GM21619 (cell line): ENCODE measurements at regions not wholly inside any gene's neighbourhood (a gene's known extent, or its start where the extent isn't known, plus 50 kb on each side); places are given as distances from the start of the nearest gene placed in this dataset.
A peak's percentile ranks its signal among the peaks of the same experiment; 100 is the strongest.

Experiments
- ATAC-seq: cut with Tn5 transposase; IDR thresholded peaks from one replicate; pipeline ENCODE4 v1.9.1; 2021; ENCODE audit not compliant: unreplicated experiment

DNA sequence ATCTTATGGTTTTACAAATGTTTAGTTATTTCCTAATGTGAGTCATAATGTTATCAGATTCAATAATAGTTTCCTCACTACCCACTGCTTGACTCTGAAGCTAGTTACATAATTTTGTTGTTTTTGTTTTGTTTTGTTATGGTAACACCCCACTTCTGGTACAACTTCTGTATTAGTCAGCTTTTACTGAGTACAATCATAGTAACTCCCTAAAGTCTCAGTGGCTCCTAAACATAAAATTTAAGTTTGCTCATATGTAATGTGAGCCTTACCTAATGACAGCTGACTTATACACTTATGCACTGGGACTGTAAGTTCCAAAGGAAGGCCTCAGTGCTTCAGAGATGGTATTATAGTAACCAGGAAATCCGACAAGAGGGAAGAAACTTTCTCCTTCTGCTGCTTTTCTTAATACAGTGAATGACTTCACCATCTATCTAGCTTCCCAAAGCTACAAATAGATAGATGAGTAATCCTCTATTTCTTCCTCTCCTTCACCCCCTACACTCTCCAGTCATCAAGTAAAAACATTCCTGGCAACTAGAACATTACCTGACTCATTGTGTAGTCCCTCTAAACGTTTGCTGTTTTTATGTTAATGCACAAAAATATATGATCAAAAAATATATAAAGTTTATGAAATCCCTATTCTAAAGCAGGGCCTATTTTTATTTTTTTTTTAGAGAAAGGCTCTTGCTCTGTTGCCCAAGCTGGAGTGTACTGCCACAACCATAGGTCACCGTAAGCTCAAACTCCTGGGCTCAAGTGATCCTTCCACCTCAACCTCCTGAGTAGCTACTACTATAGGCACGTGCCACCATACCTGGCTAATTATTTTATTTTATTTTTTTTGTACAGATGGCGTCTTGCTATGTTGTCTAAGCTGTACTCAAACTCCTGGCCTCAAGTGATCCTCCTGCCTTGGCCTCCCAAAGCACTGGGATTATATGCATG lies 563.0 kb downstream of the SOX6 start:
- no peak for ATAC-seq

DNA sequence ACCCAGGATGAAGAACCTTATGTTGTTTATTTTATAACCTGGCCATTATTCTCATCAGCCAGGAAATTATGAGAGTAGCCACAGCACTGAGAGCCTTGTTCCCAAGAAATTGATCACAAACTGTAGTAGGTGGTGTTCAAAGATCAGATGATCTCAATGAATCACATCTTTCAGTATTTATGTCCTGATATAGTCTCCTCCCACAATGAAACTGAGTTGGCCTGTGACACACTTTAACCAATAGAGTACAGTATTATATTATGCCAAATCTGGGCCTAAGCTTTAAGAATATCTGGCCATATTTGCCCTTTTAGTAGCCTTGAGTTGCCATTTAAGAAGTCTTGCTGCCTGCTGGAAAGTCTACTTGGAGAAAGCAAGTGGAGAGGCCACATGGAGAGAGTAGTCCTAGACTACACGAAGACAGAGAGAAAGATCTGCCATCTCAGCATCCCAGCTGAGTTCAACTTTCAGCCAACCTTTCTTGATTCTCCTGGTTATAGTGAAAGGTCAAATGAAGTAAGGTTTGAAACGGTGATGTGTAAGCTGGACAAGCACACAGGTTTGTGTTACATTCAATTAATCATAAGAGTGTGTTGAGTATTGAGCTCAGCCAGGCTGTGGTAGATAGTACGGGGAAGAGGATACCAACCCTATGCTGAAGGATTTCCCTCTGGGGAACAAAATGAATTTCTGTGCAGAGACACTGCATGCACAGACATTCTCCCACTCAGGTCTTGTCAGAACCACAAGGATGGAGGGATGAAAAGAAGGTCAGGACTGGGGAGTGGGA lies 561.8 kb downstream of the SOX6 start:
- no peak for ATAC-seq

DNA sequence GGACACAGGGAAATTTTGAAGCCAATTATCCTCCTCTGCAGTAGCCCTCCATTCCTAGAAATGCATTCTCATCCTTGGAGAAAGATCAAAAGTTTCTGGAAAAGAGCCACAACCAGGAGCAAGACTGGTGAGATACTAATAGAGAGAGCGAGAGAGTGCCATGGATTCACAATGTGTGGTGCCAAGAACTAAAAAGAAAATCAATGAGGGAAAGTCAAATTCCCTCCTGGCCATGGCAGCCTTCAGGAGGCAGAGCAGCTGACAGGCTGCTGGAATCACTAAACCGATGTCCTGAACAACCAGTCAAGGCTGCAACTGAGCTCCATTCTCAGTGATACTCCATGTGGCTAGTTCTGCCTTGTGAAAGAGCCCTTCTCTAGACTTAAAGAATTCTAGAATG lies 561.0 kb downstream of the SOX6 start:
- ATAC-seq, result no peak

DNA sequence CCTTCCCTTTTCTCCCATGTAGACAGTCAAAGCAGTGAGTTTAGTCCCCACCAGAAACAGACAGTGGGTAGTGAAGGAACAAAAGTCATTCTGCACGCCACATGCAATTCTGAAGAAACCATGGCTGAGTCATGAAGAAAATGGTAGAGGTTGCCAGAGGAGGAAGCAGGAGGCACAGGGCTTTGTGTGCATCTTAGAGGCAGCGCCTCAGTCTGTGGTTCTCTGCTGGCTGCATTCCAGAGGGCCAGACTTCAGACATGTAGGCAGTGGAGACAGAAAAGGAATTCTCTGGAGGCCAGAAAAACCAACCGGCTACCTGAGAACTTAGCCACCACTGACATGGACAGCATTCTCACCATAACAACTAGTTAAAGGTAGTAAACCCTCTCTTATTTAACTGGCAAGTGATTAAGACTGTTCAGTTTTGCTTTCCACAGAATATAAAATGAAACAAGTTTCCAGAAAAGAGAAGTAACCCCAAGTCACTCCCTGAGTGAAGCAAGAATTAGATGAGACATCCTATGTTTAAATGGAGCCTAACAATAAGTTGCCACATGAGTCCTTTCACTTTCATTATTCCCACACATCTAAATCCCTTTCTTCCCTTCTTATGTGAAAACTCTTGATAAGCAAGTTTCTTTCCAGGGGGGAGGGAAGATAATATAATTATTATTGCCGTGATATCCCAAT lies 556.1 kb downstream of the SOX6 start:
- no peak for ATAC-seq

DNA sequence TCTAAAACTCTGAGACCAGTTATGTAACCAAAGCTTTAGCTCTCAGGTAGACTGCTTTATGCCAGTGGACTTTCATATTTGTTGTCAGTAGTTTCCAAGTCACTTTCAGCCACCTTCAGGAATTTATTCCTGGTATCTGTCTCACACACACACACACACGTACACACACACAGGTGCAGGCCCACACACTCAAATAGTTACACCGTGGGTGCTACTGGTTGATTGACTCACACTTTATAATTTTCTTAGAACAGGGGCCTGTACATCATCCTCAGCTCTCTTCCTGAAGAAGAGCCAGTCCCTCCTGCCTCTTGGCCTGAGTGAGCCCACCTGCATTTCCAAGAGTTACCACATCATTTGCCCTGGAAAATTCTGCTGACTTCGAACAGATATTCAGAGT lies 555.2 kb downstream of the SOX6 start:
- no peak for ATAC-seq

DNA sequence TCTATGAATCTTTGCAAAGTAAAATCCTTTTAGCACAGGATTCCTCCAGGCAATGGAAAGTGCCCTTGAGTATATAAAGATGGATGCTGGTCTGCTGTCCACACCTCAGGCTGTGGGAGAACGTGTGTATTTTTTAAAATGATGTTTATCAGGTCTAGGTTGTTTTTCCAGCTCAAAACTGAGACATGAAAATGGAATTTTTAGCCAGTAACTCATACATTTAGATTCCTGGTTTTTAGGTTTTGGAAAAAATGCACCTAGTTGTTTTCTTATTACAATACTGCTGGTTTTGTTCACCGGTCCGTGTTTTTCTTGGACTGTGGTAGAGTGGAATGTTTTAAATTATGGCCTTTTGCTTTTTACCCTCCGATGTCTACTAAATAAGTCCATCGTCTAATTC lies 554.7 kb downstream of the SOX6 start:
- no peak for ATAC-seq

DNA sequence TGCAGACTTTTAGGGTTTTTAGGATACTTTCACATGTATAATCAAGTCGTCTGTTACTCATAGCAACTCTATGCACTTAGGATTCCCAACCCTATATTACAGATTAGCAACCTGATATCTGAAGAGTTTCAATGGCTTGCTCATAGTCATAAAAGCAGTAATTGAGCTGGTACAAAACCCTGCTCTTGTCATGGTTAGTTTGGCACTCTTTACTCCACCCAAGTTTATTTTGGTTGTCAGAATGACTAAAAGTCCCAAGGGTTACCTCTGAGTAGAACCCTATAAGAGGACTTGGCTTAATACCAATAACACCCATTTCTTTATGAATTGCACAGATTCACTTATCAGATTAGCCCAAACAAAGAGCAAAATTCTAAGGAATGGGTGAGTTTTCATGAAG lies 550.6 kb downstream of the SOX6 start:
- no peak for ATAC-seq

DNA sequence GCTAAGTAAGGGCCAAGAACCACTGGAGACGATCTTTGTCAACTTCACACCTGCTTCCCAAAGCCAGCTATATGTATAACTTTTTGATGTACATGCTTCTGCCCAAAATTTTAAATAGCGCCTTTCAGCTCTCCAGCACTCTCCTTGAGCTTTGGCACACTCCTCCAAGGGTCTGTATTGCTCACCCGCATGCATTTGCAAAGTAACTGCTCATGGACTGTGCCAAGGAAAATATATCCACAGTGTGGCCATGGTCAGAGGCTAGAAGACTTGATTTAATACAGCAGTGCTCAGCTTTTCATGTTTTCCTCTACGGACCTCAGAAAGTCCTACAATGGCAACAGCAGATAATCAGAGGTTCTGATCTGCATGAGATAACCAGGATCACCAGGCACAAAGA lies 550.1 kb downstream of the SOX6 start:
- ATAC-seq, result no peak

DNA sequence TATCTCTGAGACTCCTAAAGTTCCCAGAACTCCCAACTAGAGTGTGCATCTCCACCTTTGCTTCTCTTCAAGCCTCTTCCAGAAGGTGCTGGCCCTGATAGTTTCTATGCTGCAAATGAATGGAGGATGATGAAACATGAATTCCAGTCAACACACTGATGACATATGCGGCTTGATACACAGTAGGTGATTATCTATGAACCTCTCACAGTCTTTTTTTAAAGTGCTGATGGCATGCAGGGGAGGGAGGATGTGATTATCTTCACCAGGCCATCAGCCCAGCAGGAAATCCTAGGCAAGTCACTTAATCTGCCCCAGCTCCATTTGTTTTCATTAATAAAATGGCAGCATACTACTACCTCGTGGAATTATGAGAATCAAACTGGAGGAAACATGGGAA lies 548.5 kb downstream of the SOX6 start:
- no peak for ATAC-seq

DNA sequence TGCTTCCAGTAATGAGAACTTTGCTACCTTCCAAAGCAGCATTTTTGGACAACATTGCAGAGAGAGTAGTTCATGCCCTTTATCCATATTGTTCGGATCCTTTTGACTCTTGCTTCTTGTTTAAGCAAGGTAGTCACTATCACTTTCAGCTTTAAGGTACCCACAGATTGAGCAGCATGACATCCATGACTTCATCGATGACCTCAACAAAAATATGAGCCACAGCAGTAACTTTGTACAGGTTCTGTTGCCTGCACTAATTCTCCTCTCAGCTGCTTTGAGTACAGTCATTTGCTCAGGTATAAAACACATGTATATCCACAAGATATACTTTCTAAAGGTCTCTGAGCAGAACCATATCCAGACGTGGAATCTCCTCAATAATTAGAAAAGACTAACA lies 546.3 kb downstream of the SOX6 start:
- ATAC-seq, result no peak

DNA sequence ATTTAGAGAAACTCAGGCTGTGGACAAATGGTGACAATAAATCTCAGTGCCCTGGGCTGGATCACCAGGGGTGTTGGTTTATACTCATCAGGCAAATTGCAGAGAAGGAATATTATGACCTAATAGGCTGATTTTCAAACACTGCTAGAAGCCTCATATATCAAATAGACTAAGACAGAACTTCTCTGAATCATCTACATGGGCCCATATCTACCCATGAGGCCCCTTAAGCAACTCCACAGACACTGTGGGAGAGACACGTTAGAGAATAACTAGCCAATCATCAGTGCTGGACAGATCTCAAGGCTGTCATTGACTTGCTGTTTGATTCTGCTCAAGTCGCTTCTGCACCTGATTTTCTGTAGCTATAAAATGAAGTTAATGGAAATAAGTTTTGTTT lies 545.8 kb downstream of the SOX6 start:
- no peak for ATAC-seq

DNA sequence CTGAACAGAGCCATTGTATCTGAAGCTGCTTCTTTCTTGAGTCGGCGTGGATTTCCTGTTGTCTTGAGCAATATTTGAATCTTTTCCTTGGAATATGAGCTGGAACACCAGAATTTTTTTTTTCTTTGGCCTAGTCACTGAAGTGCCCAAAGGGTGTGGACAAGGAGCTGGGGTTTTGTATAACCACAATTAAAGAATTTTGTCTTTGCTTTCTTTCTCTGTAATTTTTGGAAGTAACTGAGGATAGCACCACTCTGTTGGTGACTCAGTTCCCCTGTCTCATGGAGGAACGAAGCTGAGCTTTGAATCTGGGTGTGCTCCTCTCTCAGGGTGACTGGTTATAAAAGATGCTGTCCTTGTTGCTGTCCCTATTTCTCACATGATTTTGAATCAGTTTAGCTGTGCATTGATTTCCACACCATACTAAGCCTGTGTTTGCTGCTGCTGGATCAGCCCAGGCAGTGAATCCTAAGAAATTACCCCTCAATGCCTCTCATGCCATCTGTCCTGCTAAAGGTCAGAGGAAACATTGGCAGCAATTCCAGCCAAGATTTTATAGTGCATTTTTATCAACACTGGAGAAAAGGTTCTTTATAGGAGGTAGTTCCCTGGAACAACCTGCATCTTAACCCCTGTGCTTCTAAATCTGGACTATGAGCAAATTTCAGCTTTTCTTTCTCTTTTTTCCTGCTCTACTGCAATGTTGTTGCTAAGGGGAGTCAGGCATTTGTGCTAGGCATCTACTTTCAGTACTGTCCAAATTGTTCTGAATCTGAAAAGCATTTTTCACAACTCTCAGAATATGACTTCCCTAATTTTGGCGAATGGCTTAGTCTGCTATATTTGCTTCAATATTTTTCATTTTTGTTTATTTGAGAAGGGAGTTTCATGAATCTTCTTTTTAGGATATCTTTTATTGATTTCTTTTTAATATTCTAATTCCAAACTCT lies 540.8 kb downstream of the SOX6 start:
- ATAC-seq, result no peak

DNA sequence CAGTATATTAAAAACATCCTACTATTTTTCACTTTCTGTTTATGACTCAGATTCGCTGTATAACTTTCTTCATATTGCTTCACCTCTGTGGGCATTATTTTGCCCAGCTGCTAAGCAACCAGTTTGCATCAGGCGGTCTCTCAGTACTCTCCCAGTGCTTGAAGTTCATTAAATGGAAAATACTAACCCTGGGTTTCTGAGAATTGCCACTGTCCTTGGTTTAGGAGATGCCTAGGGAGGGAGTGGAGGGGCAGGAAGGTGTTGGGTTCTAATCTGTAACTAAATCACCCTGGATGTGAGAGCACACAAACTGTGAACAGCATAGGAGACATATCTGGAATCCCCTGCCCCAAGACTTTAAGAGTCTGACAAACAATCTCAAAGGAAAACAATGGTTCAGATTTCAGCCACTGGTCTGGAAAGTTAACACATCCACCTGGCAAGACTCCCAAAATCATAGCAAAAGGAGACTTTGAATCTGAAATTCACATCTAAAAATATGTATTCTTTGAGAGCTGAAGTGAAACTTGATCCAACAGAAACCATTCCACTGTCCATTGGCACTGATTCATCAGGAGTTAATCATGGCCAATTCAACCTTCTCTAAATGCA lies 540.0 kb downstream of the SOX6 start:
- no peak for ATAC-seq

DNA sequence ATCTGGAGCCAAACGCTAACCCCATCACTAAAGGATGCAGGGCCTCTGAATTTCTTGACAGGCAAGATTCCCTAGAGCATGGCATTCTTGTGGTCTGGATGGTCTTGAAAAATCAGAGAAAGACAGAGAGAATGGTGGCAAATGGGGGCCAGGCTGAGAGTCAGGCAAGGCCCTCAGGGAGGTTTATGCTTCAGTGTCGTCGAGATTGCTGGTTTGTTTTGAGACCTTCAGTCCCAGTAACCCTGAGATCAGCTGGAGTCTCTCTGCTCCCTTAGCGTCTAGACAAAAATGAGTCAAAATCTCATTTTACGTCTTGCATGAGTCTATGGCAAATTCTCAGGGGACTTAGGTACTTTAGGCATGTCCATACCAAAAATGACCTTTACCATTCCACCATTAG lies 539.3 kb downstream of the SOX6 start:
- no peak for ATAC-seq

DNA sequence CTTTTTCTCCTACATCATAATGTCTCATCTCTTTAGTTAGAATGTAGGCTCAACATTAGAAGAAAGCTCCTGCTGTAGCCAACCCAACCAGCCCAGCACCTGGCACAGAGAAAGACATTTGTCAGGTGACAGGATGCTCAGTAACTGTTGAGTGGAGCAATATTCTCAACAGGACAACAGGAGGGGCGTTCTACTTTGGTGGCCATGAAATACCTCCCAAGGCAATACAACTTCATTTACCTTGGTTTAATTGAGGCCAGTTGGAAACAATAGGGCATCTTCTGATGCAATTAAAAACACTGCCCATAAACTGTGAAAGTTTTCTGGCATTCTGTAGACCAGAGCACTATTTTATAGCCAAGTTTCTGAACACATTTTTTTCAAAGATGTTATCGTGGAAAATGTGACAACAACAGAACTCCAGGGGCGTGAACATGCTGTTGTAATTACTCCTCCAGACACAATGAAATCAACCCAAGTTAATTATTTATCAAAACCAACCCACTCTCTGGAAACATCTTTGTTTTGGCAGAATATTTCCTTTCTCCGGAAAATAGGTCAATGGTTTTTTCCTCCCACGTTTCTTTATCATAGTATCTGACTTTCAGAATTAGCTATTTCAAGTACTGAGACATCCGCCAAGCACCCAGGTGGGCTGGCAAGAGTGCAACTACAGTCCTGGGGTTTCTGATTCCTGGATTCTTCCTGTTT lies 538.1 kb downstream of the SOX6 start:
- ATAC-seq, result no peak

DNA sequence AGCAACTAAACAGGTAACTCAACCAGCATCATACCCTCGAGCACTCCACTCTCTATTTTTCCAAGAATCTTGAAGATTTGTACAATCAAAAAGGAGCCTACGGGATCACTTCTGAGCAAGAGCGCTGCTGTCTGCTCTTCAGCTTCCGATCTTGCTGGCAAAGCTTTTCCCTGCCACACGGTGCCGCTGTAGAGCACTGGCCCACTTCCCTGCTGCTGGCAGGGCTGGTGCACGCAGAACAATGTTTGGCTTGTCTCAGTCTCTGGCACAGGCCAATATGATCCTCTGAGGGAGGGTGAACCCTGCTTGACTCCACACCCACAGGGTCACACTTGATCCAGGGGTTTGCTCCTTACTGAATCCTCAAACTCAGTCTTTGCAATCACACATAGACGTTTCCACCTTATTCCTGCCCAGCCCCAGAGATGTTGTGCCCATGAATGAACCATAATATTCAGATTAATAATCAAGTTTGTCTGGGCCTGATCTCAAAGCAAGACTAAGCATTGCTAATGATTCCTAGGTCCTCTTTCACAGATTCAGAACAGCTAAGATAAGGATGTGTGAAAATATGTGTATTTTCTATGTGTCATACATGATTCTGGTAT lies 536.6 kb downstream of the SOX6 start:
- peak; percentile 93 for ATAC-seq

DNA sequence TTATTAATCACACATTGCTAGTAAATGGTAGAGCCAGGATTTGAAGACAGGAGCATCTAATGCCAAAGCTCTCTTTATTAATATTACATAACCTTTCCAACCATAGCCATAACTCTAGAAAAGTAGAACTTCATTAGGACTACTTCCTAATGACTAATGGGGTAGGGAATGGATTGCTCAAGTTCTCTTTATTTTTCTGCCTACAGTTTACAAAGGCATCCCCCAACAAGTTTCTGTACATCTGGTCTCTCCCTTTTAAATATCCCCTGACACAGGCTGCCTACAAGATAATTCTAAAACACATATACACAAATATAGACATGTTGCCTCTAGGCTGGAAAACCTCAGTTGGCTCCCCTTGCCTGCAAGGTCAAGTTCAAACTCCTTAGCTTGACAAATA lies 534.9 kb downstream of the SOX6 start:
- ATAC-seq, result no peak

DNA sequence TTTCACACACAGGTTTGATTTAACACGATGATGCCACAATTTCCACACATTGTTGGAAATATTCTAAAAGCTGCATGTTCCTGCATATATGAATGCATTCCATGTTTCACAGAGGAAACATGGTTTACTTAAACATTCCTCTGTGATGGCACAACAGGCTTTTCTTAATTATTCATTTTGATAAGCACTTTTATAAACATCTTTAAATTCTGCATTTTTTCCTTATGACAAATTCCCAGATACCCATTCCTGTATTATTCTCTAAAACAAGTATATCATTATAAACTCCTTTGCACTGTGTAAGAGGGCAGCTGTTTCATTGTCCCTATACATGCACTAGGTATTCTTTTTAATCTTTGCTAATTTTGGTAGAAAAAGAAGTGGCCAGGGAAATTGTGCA lies 532.3 kb downstream of the SOX6 start:
- no peak for ATAC-seq
